ENCODE measurements at regions not wholly inside any gene's neighbourhood (a gene's known extent, or its start where the extent isn't known, plus 50 kb on each side); places are given as distances from the start of the nearest gene placed in this dataset.

DNA sequence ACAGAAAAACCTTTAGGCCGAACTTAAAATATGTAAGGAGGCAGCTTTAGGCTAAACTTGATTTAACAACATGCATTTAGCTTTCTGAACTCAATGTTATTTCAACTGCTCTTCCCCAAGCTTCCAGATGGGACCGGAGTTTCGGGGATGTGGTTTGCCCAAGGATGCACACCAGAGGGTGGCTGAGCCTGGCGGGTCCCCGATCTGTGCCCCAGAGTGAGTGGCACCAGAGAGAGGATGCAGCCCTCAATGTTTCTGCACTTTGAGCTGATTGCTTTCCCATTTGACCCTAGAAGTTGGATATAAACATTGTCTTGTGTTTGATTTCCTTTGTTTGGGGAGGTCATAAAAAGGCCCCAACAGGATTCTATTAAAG lies 348.0 kb upstream of the TNRC6C start:
- TF ChIP-seq, protein P1, sequence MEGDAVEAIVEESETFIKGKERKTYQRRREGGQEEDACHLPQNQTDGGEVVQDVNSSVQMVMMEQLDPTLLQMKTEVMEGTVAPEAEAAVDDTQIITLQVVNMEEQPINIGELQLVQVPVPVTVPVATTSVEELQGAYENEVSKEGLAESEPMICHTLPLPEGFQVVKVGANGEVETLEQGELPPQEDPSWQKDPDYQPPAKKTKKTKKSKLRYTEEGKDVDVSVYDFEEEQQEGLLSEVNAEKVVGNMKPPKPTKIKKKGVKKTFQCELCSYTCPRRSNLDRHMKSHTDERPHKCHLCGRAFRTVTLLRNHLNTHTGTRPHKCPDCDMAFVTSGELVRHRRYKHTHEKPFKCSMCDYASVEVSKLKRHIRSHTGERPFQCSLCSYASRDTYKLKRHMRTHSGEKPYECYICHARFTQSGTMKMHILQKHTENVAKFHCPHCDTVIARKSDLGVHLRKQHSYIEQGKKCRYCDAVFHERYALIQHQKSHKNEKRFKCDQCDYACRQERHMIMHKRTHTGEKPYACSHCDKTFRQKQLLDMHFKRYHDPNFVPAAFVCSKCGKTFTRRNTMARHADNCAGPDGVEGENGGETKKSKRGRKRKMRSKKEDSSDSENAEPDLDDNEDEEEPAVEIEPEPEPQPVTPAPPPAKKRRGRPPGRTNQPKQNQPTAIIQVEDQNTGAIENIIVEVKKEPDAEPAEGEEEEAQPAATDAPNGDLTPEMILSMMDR (conservative IDR thresholded peaks at IDR 0.05; ENCODE audit: low read depth, low read length), result no peak
- TF ChIP-seq EZH2 (IDR thresholded peaks at IDR 0.05; ENCODE audit: low read length, unreplicated experiment), result no peak

Measured in PC-3 (cell line).